K562 (cell line): ENCODE measurements at regions not wholly inside any gene's neighbourhood (a gene's known extent, or its start where the extent isn't known, plus 50 kb on each side); places are given as distances from the start of the nearest gene placed in this dataset.

Source experiments
- POLR2A ChIP-seq: fragments of 450-650 bp; conservative IDR thresholded peaks from 2 replicates; pipeline ENCODE4 v1.6.1; 2016
- RUNX1 ChIP-seq: sonication (generic); IDR thresholded peaks from 2 replicates; pipeline ENCODE4 v1.6.1; 2016; ENCODE audit warnings: antibody characterized with exemption, low read depth
- SMAD4 ChIP-seq: fragments of 250-450 bp; sonication (Bioruptor Pico); conservative IDR thresholded peaks from 2 replicates; pipeline ENCODE4 v1.8.0; 2021; ENCODE audit warnings: inconsistent platforms, mild to moderate bottlenecking, moderate library complexity
- ZNF239 ChIP-seq: fragments of 250-450 bp; sonication (Bioruptor Pico); IDR thresholded peaks from 2 replicates; pipeline ENCODE4 v1.4.0; 2020; ENCODE audit warnings: mild to moderate bottlenecking
- TF ChIP-seq, protein P1 (sequence below): IDR thresholded peaks from 2 replicates; pipeline ENCODE4 v1.6.1; 2014; ENCODE audit warnings: antibody characterized with exemption

- TF ChIP-seq POLR2A (no peak), SMAD4 (CRISPR knock-in tag) (no peak), ZNF239 (CRISPR knock-in tag) (no peak), RUNX1 (no peak)
- TF ChIP-seq, protein P1, sequence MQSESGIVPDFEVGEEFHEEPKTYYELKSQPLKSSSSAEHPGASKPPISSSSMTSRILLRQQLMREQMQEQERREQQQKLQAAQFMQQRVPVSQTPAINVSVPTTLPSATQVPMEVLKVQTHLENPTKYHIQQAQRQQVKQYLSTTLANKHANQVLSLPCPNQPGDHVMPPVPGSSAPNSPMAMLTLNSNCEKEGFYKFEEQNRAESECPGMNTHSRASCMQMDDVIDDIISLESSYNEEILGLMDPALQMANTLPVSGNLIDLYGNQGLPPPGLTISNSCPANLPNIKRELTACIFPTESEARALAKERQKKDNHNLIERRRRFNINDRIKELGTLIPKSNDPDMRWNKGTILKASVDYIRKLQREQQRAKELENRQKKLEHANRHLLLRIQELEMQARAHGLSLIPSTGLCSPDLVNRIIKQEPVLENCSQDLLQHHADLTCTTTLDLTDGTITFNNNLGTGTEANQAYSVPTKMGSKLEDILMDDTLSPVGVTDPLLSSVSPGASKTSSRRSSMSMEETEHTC = no peak
Measured at GRCh38 chr12:88646824-88647223, 66.6 kb upstream of the KITLG start.
